Keratinocyte (primary cell): ENCODE measurements at regions not wholly inside any gene's neighbourhood (a gene's known extent, or its start where the extent isn't known, plus 50 kb on each side); places are given as distances from the start of the nearest gene placed in this dataset.

Experiments used
- DNase-seq: peaks from one replicate; pipeline ENCODE4 v3.0.0-alpha.2; 2011; ENCODE audit warnings: low read depth, missing footprints, low spot score
- FAIRE-seq: peaks from 2 replicates; lab custom pipeline; 2011; peaks lifted over from hg19 to GRCh38; lab: Jason Lieb, UNC
- H2AFZ ChIP-seq: 2 replicates; pipeline ENCODE4 v1.6.0; 2012; ENCODE audit warnings: low read length, control low read depth, inconsistent platforms; ENCODE audit not compliant: control insufficient read depth
- H3K27ac ChIP-seq: 2 replicates; pipeline ENCODE4 v1.5.1; 2011; ENCODE audit warnings: low read length; ENCODE audit not compliant: control insufficient read depth, insufficient read depth
- H3K27me3 ChIP-seq: 3 replicates; pipeline ENCODE4 v1.6.0; 2011; ENCODE audit warnings: low read length; ENCODE audit not compliant: control insufficient read depth, insufficient read depth; ENCODE audit errors: extremely low read depth
- H3K36me3 ChIP-seq, 2 experiments: 2 replicates in 1 of 2; 3 replicates in 1 of 2; pipeline ENCODE4 v1.5.1; 2011; ENCODE audit warnings: low read length in 2 of 2, mild to moderate bottlenecking in 1 of 2; ENCODE audit not compliant: control insufficient read depth in 2 of 2, insufficient read depth in 2 of 2; ENCODE audit errors: extremely low read depth in 1 of 2
- H3K4me1 ChIP-seq: 3 replicates; pipeline ENCODE4 v1.5.1; 2011; ENCODE audit warnings: low read length; ENCODE audit not compliant: control insufficient read depth, insufficient read depth; ENCODE audit errors: extremely low read depth
- H3K4me2 ChIP-seq: 3 replicates; pipeline ENCODE4 v1.6.0; 2011; ENCODE audit warnings: low read depth, low read length; ENCODE audit not compliant: control insufficient read depth, insufficient read depth; ENCODE audit errors: extremely low read depth
- H3K4me3 ChIP-seq, 3 experiments: fragments of 200-600 bp in 1 of 3; sonication (generic) in 1 of 3; 2 replicates in 2 of 3; 3 replicates in 1 of 3; pipeline ENCODE4 v1.5.1; 2011 to 2016; ENCODE audit warnings: low read length in 3 of 3, mild to moderate bottlenecking in 3 of 3, control low read depth in 2 of 3, inconsistent platforms in 1 of 3, low read depth in 1 of 3, mixed read lengths in 1 of 3, mixed run types in 1 of 3, moderate library complexity in 1 of 3; ENCODE audit not compliant: control insufficient read depth in 2 of 3, insufficient read depth in 2 of 3; ENCODE audit errors: extremely low read depth in 1 of 3
- H3K79me2 ChIP-seq: 2 replicates; pipeline ENCODE4 v1.6.0; 2012; ENCODE audit warnings: low read length; ENCODE audit not compliant: control insufficient read depth, insufficient read depth
- H3K9ac ChIP-seq: 3 replicates; pipeline ENCODE4 v1.6.0; 2011; ENCODE audit warnings: low read length; ENCODE audit not compliant: control insufficient read depth, insufficient read depth; ENCODE audit errors: extremely low read depth
- H3K9me1 ChIP-seq: 3 replicates; pipeline ENCODE4 v1.6.0; 2011; ENCODE audit warnings: low read length; ENCODE audit not compliant: control insufficient read depth, insufficient read depth; ENCODE audit errors: extremely low read depth
- H3K9me3 ChIP-seq: 2 replicates; pipeline ENCODE4 v1.5.1; 2012; ENCODE audit warnings: low read depth, low read length; ENCODE audit not compliant: control insufficient read depth
- H4K20me1 ChIP-seq: 3 replicates; pipeline ENCODE4 v1.6.0; 2011; ENCODE audit warnings: low read length; ENCODE audit not compliant: control insufficient read depth, insufficient read depth; ENCODE audit errors: extremely low read depth
- CTCF ChIP-seq, 3 experiments: IDR thresholded peaks in 1 of 3; conservative IDR thresholded peaks in 1 of 3; optimal IDR thresholded peaks in 1 of 3; 2 replicates in 2 of 3; 3 replicates in 1 of 3; pipeline versions ENCODE3 to v1.5.1; 2011; ENCODE audit warnings: low read length in 3 of 3, mild to moderate bottlenecking in 3 of 3, moderate library complexity in 2 of 3, control low read depth in 1 of 3, inconsistent platforms in 1 of 3; ENCODE audit not compliant: insufficient read depth in 2 of 3; ENCODE audit errors: extremely low read depth in 1 of 3
- EZH2 ChIP-seq: IDR thresholded peaks from one replicate; pipeline ENCODE4 v1.6.1; 2012; ENCODE audit warnings: inconsistent platforms, mild to moderate bottlenecking, low read length, moderate library complexity
- dilution Hi-C: fragments of 300-500 bp; cut with MboI; formaldehyde crosslinking; loops from one replicate; pipeline ENCODE4 v1.7.0; 2020; ENCODE audit warnings: low sequenced_read_pairs; ENCODE audit not compliant: extremely low pct_ligation_motif_present

GRCh38 chr4:26181616-26182015 lies 139.2 kb upstream of the RBPJ start:
- Histone ChIP-seq H4K20me1 (no peaks in the 10 kb centered on the region), H3K9me1 (no peaks in the 10 kb centered on the region), H3K4me2 (no peak overlapping the region), H3K36me3 (no peaks in the 10 kb centered on the region), H3K4me1 (peaks cover 14% of the 10 kb centered on the region), H3K27ac (no peak overlapping the region), H3K9ac (no peak overlapping the region), H3K4me3 (no peak overlapping the region), H3K27me3 (no peaks in the 10 kb centered on the region), H2AFZ (no peak overlapping the region), H3K9me3 (no peaks in the 10 kb centered on the region), H3K79me2 (no peaks in the 10 kb centered on the region)
- no peak for FAIRE-seq
- no peak for TF ChIP-seq EZH2
- TF ChIP-seq CTCF (optimal IDR thresholded peaks at IDR 0.05 in 1 of 3, IDR thresholded peaks at IDR 0.05 in 1 of 3, conservative IDR thresholded peaks at IDR 0.05 in 1 of 3; ENCODE audit: extremely low read depth in 1 of 3, insufficient read depth in 2 of 3, low read length in 3 of 3), result no peak
- no peak for DNase-seq
- dilution Hi-C loops, result no loop called here

- Histone ChIP-seq H3K27ac (no peak overlapping the region), H2AFZ (no peak overlapping the region), H3K36me3 (no peaks in the 10 kb centered on the region), H4K20me1 (no peaks in the 10 kb centered on the region), H3K9ac (no peak overlapping the region), H3K9me1 (no peaks in the 10 kb centered on the region), H3K9me3 (no peaks in the 10 kb centered on the region), H3K79me2 (no peaks in the 10 kb centered on the region), H3K4me1 (peaks cover 11% of the 10 kb centered on the region), H3K27me3 (no peaks in the 10 kb centered on the region), H3K4me3 (no peak overlapping the region), H3K4me2 (no peak overlapping the region)
- dilution Hi-C loops, result no loop called here
- no peak for FAIRE-seq
- no peak for DNase-seq
- TF ChIP-seq CTCF (optimal IDR thresholded peaks at IDR 0.05 in 1 of 3, IDR thresholded peaks at IDR 0.05 in 1 of 3, conservative IDR thresholded peaks at IDR 0.05 in 1 of 3; ENCODE audit: extremely low read depth in 1 of 3, insufficient read depth in 2 of 3, low read length in 3 of 3) (no peak), EZH2 (no peak)
These were observed 137.8 kb upstream of the RBPJ start for GRCh38 chr4:26183017-26183416.
